Cardiac septum (tissue), 1 donor: ENCODE measurements at regions not wholly inside any gene's neighbourhood (a gene's known extent, or its start where the extent isn't known, plus 50 kb on each side); places are given as distances from the start of the nearest gene placed in this dataset.

Experiments used
- DNase-seq: peaks from one replicate; pipeline ENCODE4 v3.0.0-alpha.2; 2020; ENCODE audit warnings: low spot score
- intact Hi-C: fragments of 100-400 bp; cut with DNase I; formaldehyde crosslinking; loops from one replicate; pipeline ENCODE4 v1.14.0; 2022
- donor health status: DM: no; HTN: no; CAD: no.

- no peak for DNase-seq
- intact Hi-C loops: no loop called here
Observed at GRCh38 chr5:39475881-39476842, 51.4 kb upstream of the DAB2 start.

GRCh38 chr5:39475159-39475571, 50.4 kb upstream of the DAB2 start:
- intact Hi-C loops: no loop called here
- no peak for DNase-seq
